ENCODE measurements at regions not wholly inside any gene's neighbourhood (a gene's known extent, or its start where the extent isn't known, plus 50 kb on each side); places are given as distances from the start of the nearest gene placed in this dataset.

GRCh38 chr1:243903895-243904294 lies 53.9 kb upstream of the AKT3 start:
- in situ Hi-C loops (cut with MboI) = no loop called here

More at GRCh38 chr1:243903895-243904294, 53.9 kb upstream of the AKT3 start:
- no peak for FAIRE-seq
- CTCF ChIA-PET = no interaction called here
- Histone ChIP-seq H3K4me3 (no peak overlapping the region), H3K9me3 (replicated peaks; ENCODE audit: control insufficient read depth, insufficient read depth, low read length) (no peaks in the 10 kb centered on the region), H3K36me3 (ENCODE audit: control insufficient read depth in 2 of 2, insufficient read depth in 2 of 2, low read length in 1 of 2) (no peaks in the 10 kb centered on the region), H2AFZ (ENCODE audit: control insufficient read depth, low read depth, low read length) (no peak overlapping the region), H4K20me1 (ENCODE audit: control insufficient read depth, insufficient read depth) (no peaks in the 10 kb centered on the region), H3K4me1 (ENCODE audit: control insufficient read depth, insufficient read depth, low read length) (no peaks in the 10 kb centered on the region), H3K27ac (ENCODE audit: control insufficient read depth, insufficient read depth) (no peak overlapping the region), H3K27me3 (replicated peaks in 1 of 2; ENCODE audit: control insufficient read depth in 2 of 2, insufficient read depth in 2 of 2, low read length in 1 of 2) (no peaks in the 10 kb centered on the region; a peak in 2 of 4 replicates), H3K79me2 (ENCODE audit: control insufficient read depth, insufficient read depth, low read length) (no peaks in the 10 kb centered on the region), H3K9ac (ENCODE audit: control insufficient read depth, insufficient read depth, low read length) (no peak overlapping the region), H3K4me2 (ENCODE audit: control insufficient read depth, insufficient read depth) (no peak overlapping the region)
- DNase-seq (ENCODE audit: low read depth, low spot score) = no peak
- no TSS peak for BruUV-seq (replicated peaks)
- RAD21 ChIA-PET (ENCODE audit: unreplicated experiment) = no interaction called here
- 93% methylated on average over 4 of the region's 4 CpGs for WGBS (ENCODE audit: insufficient coverage, insufficient replicate concordance, low lambda C conversion rate, missing lambda C conversion rate)
- SMC1A ChIA-PET (ENCODE audit: uncharacterized antibody, unreplicated experiment) = no interaction called here
- peak; percentile 77 for TF ChIP-seq REST (IDR thresholded peaks at IDR 0.05; ENCODE audit: low read depth, low read length)
- no peak for TF ChIP-seq MTA3 (IDR thresholded peaks at IDR 0.05; ENCODE audit: borderline replicate concordance, low read length)
- TF ChIP-seq NFYA (IDR thresholded peaks at IDR 0.05; ENCODE audit: borderline replicate concordance, low read depth, low read length) = no peak
- POLR2A ChIA-PET = no interaction called here
- no peak for ATAC-seq
- intact Hi-C loops (cut with micrococcal nuclease; ENCODE audit: unreplicated experiment) = no loop called here
